H9 (cell line): ENCODE measurements at regions not wholly inside any gene's neighbourhood (a gene's known extent, or its start where the extent isn't known, plus 50 kb on each side); places are given as distances from the start of the nearest gene placed in this dataset.

ENCODE experiments used
- DNase-seq: peaks from one replicate; pipeline ENCODE4 v3.0.0-alpha.2; 2017
- H2AFZ ChIP-seq: one replicate; pipeline ENCODE4 v1.6.1; 2013; ENCODE audit warnings: mild to moderate bottlenecking, low read length, control low read depth, moderate library complexity
- H2AK5ac ChIP-seq: 2 replicates; pipeline ENCODE4 v1.6.1; 2013; ENCODE audit warnings: low read length, control low read depth, mixed read lengths; ENCODE audit not compliant: insufficient read length
- H2BK120ac ChIP-seq: one replicate; pipeline ENCODE4 v1.6.1; 2013; ENCODE audit warnings: low read depth, mild to moderate bottlenecking, low read length, control low read depth, inconsistent platforms; ENCODE audit not compliant: poor library complexity, severe bottlenecking
- H2BK12ac ChIP-seq: 2 replicates; pipeline ENCODE4 v1.6.1; 2013; ENCODE audit warnings: low read length, control low read depth, mixed read lengths, low read depth; ENCODE audit not compliant: insufficient read length
- H2BK15ac ChIP-seq: 2 replicates; pipeline ENCODE4 v1.6.1; 2013; ENCODE audit warnings: low read depth, low read length, control low read depth
- H2BK20ac ChIP-seq: one replicate; pipeline ENCODE4 v1.6.1; 2013; ENCODE audit warnings: low read depth, mild to moderate bottlenecking, low read length, control low read depth, inconsistent platforms; ENCODE audit not compliant: poor library complexity, severe bottlenecking
- H2BK5ac ChIP-seq: 2 replicates; pipeline ENCODE4 v1.6.1; 2013; ENCODE audit warnings: low read length, control low read depth, mixed read lengths; ENCODE audit not compliant: insufficient read length
- H3K14ac ChIP-seq: 2 replicates; pipeline ENCODE4 v1.6.1; 2013; ENCODE audit warnings: low read length, control low read depth; ENCODE audit not compliant: insufficient read depth
- H3K18ac ChIP-seq: 2 replicates; pipeline ENCODE4 v1.6.1; 2013; ENCODE audit warnings: low read depth, mild to moderate bottlenecking, mixed read lengths, low read length, control low read depth; ENCODE audit not compliant: insufficient read length
- H3K23ac ChIP-seq: 2 replicates; pipeline ENCODE4 v1.6.1; 2013; ENCODE audit warnings: low read length, control low read depth, mixed read lengths, low read depth; ENCODE audit not compliant: insufficient read length
- H3K23me2 ChIP-seq: 2 replicates; pipeline ENCODE4 v1.6.1; 2013; ENCODE audit warnings: low read depth, mild to moderate bottlenecking, mixed read lengths, low read length, control low read depth; ENCODE audit not compliant: insufficient read length, poor library complexity, severe bottlenecking
- H3K27ac ChIP-seq: 2 replicates; pipeline ENCODE4 v1.5.1; 2013; ENCODE audit warnings: low read length, control low read depth, mixed read lengths, low read depth; ENCODE audit not compliant: insufficient read length
- H3K27me3 ChIP-seq: 2 replicates; pipeline ENCODE4 v1.6.1; 2013; ENCODE audit warnings: low read length, control low read depth, inconsistent platforms; ENCODE audit not compliant: insufficient read depth
- H3K4ac ChIP-seq: 2 replicates; pipeline ENCODE4 v1.6.1; 2013; ENCODE audit warnings: low read depth, mild to moderate bottlenecking, control low read depth, inconsistent platforms, low read length, moderate library complexity
- H3K4me1 ChIP-seq: 2 replicates; pipeline ENCODE4 v1.6.1; 2013; ENCODE audit warnings: low read length, control low read depth, inconsistent platforms; ENCODE audit not compliant: insufficient read depth
- H3K4me2 ChIP-seq: 2 replicates; pipeline ENCODE4 v1.6.1; 2013; ENCODE audit warnings: low read length, control low read depth, mixed read lengths; ENCODE audit not compliant: insufficient read length, insufficient read depth
- H3K56ac ChIP-seq: 2 replicates; pipeline ENCODE4 v1.6.1; 2013; ENCODE audit warnings: low read depth, mild to moderate bottlenecking, mixed read lengths, low read length, control low read depth; ENCODE audit not compliant: insufficient read length
- H3K79me1 ChIP-seq: 2 replicates; pipeline ENCODE4 v1.6.1; 2013; ENCODE audit warnings: low read depth, mild to moderate bottlenecking, moderate library complexity, low read length, control low read depth, inconsistent platforms; ENCODE audit not compliant: insufficient read depth, poor library complexity, severe bottlenecking
- H3K79me2 ChIP-seq: 2 replicates; pipeline ENCODE4 v1.6.1; 2013; ENCODE audit warnings: low read length, control low read depth, inconsistent platforms; ENCODE audit not compliant: insufficient read depth
- H3K9ac ChIP-seq: 2 replicates; pipeline ENCODE4 v1.6.1; 2013; ENCODE audit warnings: low read length, control low read depth, mixed read lengths; ENCODE audit not compliant: insufficient read length; ENCODE audit errors: extremely low read depth
- H3K9me3 ChIP-seq: one replicate; pipeline ENCODE4 v1.6.1; 2013; ENCODE audit warnings: low read depth, low read length, inconsistent platforms; ENCODE audit not compliant: control insufficient read depth
- H3T11ph ChIP-seq: one replicate; pipeline ENCODE4 v1.6.1; 2013; ENCODE audit warnings: mild to moderate bottlenecking, low read length, control low read depth, inconsistent platforms
- H4K20me1 ChIP-seq: one replicate; pipeline ENCODE4 v1.6.1; 2013; ENCODE audit not compliant: control insufficient read depth, insufficient read length, insufficient read depth
- H4K5ac ChIP-seq: 2 replicates; pipeline ENCODE4 v1.6.1; 2013; ENCODE audit warnings: low read depth, mild to moderate bottlenecking, mixed read lengths, low read length, control low read depth; ENCODE audit not compliant: insufficient read length
- H4K8ac ChIP-seq: replicated peaks from 2 replicates; pipeline ENCODE4 v1.6.1; 2013; ENCODE audit warnings: low read length, control low read depth, mixed read lengths, low read depth; ENCODE audit not compliant: insufficient read length
- H4K91ac ChIP-seq: 2 replicates; pipeline ENCODE4 v1.6.1; 2013; ENCODE audit warnings: low read depth, mild to moderate bottlenecking, moderate library complexity, mixed read lengths, low read length, control low read depth; ENCODE audit not compliant: insufficient read length
- H3K27ac Mint-ChIP-seq, 3 experiments: 2 replicates in 2 of 3; 3 replicates in 1 of 3; pipeline ENCODE4 v1.8.0; 2020 to 2021; ENCODE audit warnings: mixed read lengths in 3 of 3, mild to moderate bottlenecking in 1 of 3, moderate library complexity in 1 of 3
- H3K27me3 Mint-ChIP-seq: 2 replicates; pipeline ENCODE4 v1.8.0; 2021; ENCODE audit warnings: low read depth, mild to moderate bottlenecking, moderate library complexity, mixed read lengths
- H3K36me3 Mint-ChIP-seq, 3 experiments: 2 replicates in 2 of 3; 3 replicates in 1 of 3; pipeline ENCODE4 v1.8.0; 2020 to 2021; ENCODE audit warnings: low read depth in 3 of 3, mixed read lengths in 3 of 3; ENCODE audit not compliant: insufficient read depth in 1 of 3
- H3K4me1 Mint-ChIP-seq, 2 experiments: 2 replicates each; pipeline ENCODE4 v1.8.0; 2020; ENCODE audit warnings: mixed read lengths in 2 of 2
- H3K4me3 Mint-ChIP-seq, 2 experiments: 2 replicates in 1 of 2; 3 replicates in 1 of 2; pipeline ENCODE4 v1.8.0; 2020 to 2021; ENCODE audit warnings: mild to moderate bottlenecking in 2 of 2, mixed read lengths in 2 of 2, moderate library complexity in 1 of 2
- H3K9me3 Mint-ChIP-seq, 2 experiments: 2 replicates in 1 of 2; 3 replicates in 1 of 2; pipeline ENCODE4 v1.8.0; 2020; ENCODE audit warnings: mild to moderate bottlenecking in 2 of 2, mixed read lengths in 2 of 2, moderate library complexity in 1 of 2
- TF ChIP-seq, protein P1 (sequence below): fragments of 200-600 bp; sonication (generic); conservative IDR thresholded peaks from 3 replicates; pipeline ENCODE4 v1.8.0; 2021; ENCODE audit warnings: antibody characterized with exemption, mild to moderate bottlenecking

DNA sequence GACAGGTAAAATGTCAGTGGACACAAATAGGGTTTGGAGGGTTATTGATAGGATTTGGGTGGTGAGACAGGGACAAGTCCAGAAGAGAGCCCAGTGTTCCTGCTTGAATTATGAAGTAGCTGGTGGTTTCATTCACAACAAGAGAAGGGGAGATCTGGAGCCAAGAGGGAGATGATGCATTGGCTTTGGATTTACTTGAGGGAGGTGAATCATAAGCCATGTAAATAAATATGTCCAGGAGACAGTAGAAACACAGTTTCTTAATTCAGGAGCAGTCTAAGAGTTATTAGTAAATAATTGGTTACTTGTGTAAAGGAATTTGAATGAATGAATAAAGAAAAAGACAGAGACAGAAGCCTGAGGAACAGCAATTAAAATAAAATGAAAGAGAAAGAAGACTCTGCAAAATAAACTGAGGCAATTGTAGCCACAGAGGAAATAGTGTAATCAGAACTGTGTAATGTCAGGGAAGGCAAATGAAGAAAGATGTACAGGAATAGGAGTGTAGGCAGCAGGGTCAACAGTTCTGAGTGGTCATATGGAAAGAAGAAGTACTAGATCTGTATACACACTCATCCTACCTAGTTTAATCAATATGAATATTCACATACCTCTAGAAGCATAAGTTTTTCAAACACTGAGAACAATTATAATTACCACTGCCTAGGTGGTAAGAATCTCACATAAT, 50.2 kb upstream of the CXCL8 start:
- no peak overlapping the region for H3K4me2 ChIP-seq
- no peaks in the 10 kb centered on the region for H3K79me1 ChIP-seq
- no peak overlapping the region for H3K4ac ChIP-seq
- Mint-ChIP-seq H3K4me3 (no peak overlapping the region), H3K36me3 (no peaks in the 10 kb centered on the region), H3K27ac (no peak overlapping the region), H3K9me3 (no peaks in the 10 kb centered on the region; a peak in 1 of 5 replicates), H3K27me3 (no peaks in the 10 kb centered on the region), H3K4me1 (no peaks in the 10 kb centered on the region)
- H3K9me3 ChIP-seq: no peaks in the 10 kb centered on the region
- no peak overlapping the region for H3K56ac ChIP-seq
- no peak overlapping the region; the same call in 1 of the 2 replicates for H2BK15ac ChIP-seq
- no peak overlapping the region for H3K27ac ChIP-seq
- no peak overlapping the region for H2BK20ac ChIP-seq
- no peak overlapping the region for H4K8ac ChIP-seq
- no peak overlapping the region for H2AK5ac ChIP-seq
- no peaks in the 10 kb centered on the region for H4K20me1 ChIP-seq
- no peaks in the 10 kb centered on the region for H3K79me2 ChIP-seq
- no peak overlapping the region for H2BK120ac ChIP-seq
- no peak overlapping the region for H4K91ac ChIP-seq
- TF ChIP-seq, protein P1, sequence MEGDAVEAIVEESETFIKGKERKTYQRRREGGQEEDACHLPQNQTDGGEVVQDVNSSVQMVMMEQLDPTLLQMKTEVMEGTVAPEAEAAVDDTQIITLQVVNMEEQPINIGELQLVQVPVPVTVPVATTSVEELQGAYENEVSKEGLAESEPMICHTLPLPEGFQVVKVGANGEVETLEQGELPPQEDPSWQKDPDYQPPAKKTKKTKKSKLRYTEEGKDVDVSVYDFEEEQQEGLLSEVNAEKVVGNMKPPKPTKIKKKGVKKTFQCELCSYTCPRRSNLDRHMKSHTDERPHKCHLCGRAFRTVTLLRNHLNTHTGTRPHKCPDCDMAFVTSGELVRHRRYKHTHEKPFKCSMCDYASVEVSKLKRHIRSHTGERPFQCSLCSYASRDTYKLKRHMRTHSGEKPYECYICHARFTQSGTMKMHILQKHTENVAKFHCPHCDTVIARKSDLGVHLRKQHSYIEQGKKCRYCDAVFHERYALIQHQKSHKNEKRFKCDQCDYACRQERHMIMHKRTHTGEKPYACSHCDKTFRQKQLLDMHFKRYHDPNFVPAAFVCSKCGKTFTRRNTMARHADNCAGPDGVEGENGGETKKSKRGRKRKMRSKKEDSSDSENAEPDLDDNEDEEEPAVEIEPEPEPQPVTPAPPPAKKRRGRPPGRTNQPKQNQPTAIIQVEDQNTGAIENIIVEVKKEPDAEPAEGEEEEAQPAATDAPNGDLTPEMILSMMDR: no peak
- H2BK12ac ChIP-seq: no peak overlapping the region
- H3K27me3 ChIP-seq: no peaks in the 10 kb centered on the region
- H3K4me1 ChIP-seq: no peaks in the 10 kb centered on the region
- no peak for DNase-seq
- no peak overlapping the region for H2BK5ac ChIP-seq
- H3K23ac ChIP-seq: no peak overlapping the region
- no peak overlapping the region for H3T11ph ChIP-seq
- H3K9ac ChIP-seq: no peak overlapping the region
- H3K14ac ChIP-seq: no peak overlapping the region
- H2AFZ ChIP-seq: no peak overlapping the region
- H3K18ac ChIP-seq: no peak overlapping the region
- H3K23me2 ChIP-seq: no peaks in the 10 kb centered on the region
- H4K5ac ChIP-seq: no peak overlapping the region
